DND-41 (cell line): ENCODE measurements at regions not wholly inside any gene's neighbourhood (a gene's known extent, or its start where the extent isn't known, plus 50 kb on each side); places are given as distances from the start of the nearest gene placed in this dataset.

Experiments used
- EZH2 ChIP-seq: IDR thresholded peaks from 3 replicates; pipeline ENCODE4 v1.6.1; 2012; ENCODE audit warnings: borderline replicate concordance, low read depth, mild to moderate bottlenecking, moderate library complexity, low read length, inconsistent platforms; ENCODE audit not compliant: severe bottlenecking
- TF ChIP-seq, protein P1 (sequence below): IDR thresholded peaks from 2 replicates; pipeline ENCODE4 v1.5.1; 2012; ENCODE audit warnings: borderline replicate concordance, low read length, moderate library complexity, mild to moderate bottlenecking; ENCODE audit not compliant: poor library complexity, severe bottlenecking; ENCODE audit errors: extremely low read depth

DNA sequence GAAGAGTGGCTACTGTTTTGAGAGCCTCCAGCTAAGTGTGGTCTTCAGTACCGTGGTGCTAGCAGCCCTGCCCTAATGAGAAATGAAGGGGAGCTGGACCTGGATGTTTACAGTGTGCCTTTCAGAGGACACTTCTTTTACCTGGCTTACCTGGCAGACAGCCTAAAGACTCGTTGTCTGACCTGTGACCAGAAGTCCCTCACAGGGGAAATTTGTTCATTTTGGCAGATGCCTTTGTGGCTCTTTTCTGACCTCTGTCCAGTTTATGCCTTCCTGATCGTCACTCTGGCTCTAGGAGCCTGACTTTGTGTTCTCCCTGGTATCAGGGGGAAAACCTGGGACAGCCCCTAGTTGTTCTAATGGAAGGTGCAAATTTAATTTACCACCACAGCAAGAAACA lies 475.1 kb downstream of the DMRTA1 start:
- TF ChIP-seq, protein P1, sequence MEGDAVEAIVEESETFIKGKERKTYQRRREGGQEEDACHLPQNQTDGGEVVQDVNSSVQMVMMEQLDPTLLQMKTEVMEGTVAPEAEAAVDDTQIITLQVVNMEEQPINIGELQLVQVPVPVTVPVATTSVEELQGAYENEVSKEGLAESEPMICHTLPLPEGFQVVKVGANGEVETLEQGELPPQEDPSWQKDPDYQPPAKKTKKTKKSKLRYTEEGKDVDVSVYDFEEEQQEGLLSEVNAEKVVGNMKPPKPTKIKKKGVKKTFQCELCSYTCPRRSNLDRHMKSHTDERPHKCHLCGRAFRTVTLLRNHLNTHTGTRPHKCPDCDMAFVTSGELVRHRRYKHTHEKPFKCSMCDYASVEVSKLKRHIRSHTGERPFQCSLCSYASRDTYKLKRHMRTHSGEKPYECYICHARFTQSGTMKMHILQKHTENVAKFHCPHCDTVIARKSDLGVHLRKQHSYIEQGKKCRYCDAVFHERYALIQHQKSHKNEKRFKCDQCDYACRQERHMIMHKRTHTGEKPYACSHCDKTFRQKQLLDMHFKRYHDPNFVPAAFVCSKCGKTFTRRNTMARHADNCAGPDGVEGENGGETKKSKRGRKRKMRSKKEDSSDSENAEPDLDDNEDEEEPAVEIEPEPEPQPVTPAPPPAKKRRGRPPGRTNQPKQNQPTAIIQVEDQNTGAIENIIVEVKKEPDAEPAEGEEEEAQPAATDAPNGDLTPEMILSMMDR = no peak
- no peak for TF ChIP-seq EZH2
